ENCODE measurements at regions not wholly inside any gene's neighbourhood (a gene's known extent, or its start where the extent isn't known, plus 50 kb on each side); places are given as distances from the start of the nearest gene placed in this dataset.

GRCh38 chr14:40216976-40217375, 784.7 kb upstream of the FBXO33 start:
- TF ChIP-seq POLR2AphosphoS5 (IDR thresholded peaks at IDR 0.05; ENCODE audit: borderline replicate concordance, low read depth, low read length), result no peak
- no peak for TF ChIP-seq EZH2 (IDR thresholded peaks at IDR 0.05)
